ENCODE measurements at regions not wholly inside any gene's neighbourhood (a gene's known extent, or its start where the extent isn't known, plus 50 kb on each side); places are given as distances from the start of the nearest gene placed in this dataset.

- TF ChIP-seq FOXP2 (optimal IDR thresholded peaks at IDR 0.05; ENCODE audit: borderline replicate concordance, extremely low read depth, extremely low read length, insufficient read depth) (peak; percentile 44), POLR2AphosphoS5 (IDR thresholded peaks at IDR 0.05; ENCODE audit: low read depth, low read length) (no peak), SIN3A (IDR thresholded peaks at IDR 0.05; ENCODE audit: borderline replicate concordance, insufficient read depth, low read length) (0 out of 2 replicates have a peak, but pooled peaks have one; percentile 17), REST (IDR thresholded peaks at IDR 0.05; ENCODE audit: insufficient read depth in 1 of 2, low read depth in 2 of 2, low read length in 2 of 2) (no peak), TAF1 (IDR thresholded peaks at IDR 0.05; ENCODE audit: borderline replicate concordance, insufficient read depth, low read length) (peak; percentile 26; the same call in 1 of the 2 replicates)
Observed at GRCh38 chr6:7468382-7469081, 72.9 kb upstream of the DSP start.

DNA sequence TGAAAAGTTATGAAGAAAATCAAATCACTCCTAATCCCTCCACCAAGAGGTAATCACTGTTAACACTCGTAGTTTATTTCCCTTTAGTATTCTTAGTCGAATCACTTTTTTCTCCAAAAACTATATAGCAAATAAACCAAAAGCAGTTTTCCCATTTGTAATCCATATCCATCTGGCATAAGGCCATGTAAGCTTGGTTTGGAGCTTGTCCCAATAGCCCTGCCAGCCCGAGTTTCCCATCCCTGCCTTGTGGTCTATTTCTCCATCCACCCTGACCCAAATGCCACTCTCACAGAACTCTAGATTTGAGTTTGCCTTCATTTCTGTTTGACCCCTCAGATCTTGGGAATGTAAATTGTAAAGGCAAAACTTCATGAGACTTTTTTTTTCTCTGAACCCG is 71.8 kb upstream of the DSP start:
- TF ChIP-seq SIN3A (IDR thresholded peaks at IDR 0.05; ENCODE audit: borderline replicate concordance, insufficient read depth, low read length) (no peak), POLR2AphosphoS5 (IDR thresholded peaks at IDR 0.05; ENCODE audit: low read depth, low read length) (no peak), REST (IDR thresholded peaks at IDR 0.05; ENCODE audit: insufficient read depth in 1 of 2, low read depth in 2 of 2, low read length in 2 of 2) (no peak), TAF1 (IDR thresholded peaks at IDR 0.05; ENCODE audit: borderline replicate concordance, insufficient read depth, low read length) (no peak)

DNA sequence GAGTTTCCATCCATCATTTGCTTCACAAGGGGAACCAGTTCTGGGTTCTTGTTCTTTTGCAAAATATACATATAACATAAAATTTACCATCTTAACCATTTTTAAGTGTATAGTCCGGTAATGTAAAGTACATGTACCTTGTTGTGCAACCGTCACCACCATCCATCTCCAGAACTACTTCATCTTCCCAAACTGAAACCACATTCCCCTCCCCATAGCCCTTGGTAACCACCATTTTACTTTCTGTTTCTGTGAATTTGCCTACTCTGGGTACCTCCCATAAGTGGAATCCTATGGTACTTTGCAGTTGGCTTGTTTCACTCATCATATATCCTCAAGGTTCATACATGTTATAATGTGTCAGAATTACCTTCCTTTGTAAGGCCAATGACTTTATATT is 70.3 kb upstream of the DSP start:
- no peak for TF ChIP-seq REST (IDR thresholded peaks at IDR 0.05; ENCODE audit: insufficient read depth in 1 of 2, low read depth in 2 of 2, low read length in 2 of 2)
- no peak for TF ChIP-seq FOXP2 (optimal IDR thresholded peaks at IDR 0.05; ENCODE audit: borderline replicate concordance, extremely low read depth, extremely low read length, insufficient read depth)
- no peak for TF ChIP-seq POLR2AphosphoS5 (IDR thresholded peaks at IDR 0.05; ENCODE audit: low read depth, low read length)
- TF ChIP-seq SIN3A (IDR thresholded peaks at IDR 0.05; ENCODE audit: borderline replicate concordance, insufficient read depth, low read length): no peak
- no peak for TF ChIP-seq TAF1 (IDR thresholded peaks at IDR 0.05; ENCODE audit: borderline replicate concordance, insufficient read depth, low read length)

- TF ChIP-seq TAF1 (IDR thresholded peaks at IDR 0.05; ENCODE audit: borderline replicate concordance, insufficient read depth, low read length) (no peak), REST (IDR thresholded peaks at IDR 0.05; ENCODE audit: insufficient read depth in 1 of 2, low read depth in 2 of 2, low read length in 2 of 2) (no peak), SIN3A (IDR thresholded peaks at IDR 0.05; ENCODE audit: borderline replicate concordance, insufficient read depth, low read length) (no peak), POLR2AphosphoS5 (IDR thresholded peaks at IDR 0.05; ENCODE audit: low read depth, low read length) (no peak), FOXP2 (optimal IDR thresholded peaks at IDR 0.05; ENCODE audit: borderline replicate concordance, extremely low read depth, extremely low read length, insufficient read depth) (no peak)
Observed at GRCh38 chr6:7473805-7474719, 67.4 kb upstream of the DSP start.

Data from PFSK-1 (cell line).